CD4-positive, alpha-beta T cell treated with Interleukin-10 for 1 hour (primary cell): ENCODE measurements at regions not wholly inside any gene's neighbourhood (a gene's known extent, or its start where the extent isn't known, plus 50 kb on each side); places are given as distances from the start of the nearest gene placed in this dataset.

Experiments used
- DNase-seq: peaks from one replicate; pipeline ENCODE4 v3.0.0-alpha.2; 2020

DNA sequence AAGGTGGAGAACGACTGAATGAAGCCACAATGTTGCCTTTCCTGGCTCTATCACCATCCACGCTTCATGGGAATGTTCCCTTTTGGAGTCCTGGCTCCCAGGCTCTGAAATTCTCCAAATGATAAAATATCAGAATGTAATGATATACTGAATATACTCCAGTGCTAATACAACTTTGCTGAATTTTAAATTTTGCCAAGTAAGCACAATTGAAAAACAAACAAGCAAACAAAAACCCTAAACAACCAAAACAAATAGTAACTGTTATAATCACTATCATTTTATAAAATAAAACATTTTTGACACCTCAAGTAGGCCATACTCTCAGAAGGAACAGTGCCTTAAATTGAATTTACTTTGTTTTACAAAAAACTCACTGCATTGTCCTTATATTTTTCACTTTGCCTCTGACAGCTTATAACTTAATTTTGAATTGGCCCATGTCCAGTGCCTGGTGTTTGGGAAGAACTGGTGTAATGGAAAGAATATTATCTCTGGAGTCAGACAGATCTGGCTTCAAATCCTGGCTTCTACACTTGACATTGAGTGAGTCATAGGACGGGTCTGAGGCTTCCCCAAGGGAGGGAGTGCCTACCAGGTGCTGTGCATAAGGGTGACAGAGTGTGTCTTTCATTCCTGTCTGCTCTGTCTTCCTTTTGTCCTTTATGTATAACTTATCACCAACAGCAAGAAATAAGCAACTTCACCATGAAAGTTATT lies 698.3 kb downstream of the EPM2A start:
- no peak for DNase-seq

DNA sequence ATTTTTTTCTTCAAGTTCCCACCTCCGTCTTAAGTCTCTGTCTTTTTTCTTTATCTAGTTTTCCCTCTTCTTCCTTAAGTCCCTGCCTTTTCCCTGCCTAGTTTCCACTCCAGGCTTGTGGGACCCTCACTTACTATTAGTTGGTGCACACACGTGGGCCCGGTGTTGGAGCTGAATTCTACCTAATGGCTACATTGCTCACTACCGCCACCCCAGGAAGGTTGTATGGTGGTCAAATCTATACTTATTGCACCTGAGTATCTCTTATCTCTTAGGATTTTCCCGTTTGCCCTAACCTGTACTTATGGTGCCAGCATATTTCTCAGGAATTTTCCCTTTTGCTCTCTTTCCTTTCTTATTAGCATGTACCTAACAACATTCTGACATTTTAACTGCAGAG lies 692.8 kb downstream of the EPM2A start:
- no peak for DNase-seq

DNA sequence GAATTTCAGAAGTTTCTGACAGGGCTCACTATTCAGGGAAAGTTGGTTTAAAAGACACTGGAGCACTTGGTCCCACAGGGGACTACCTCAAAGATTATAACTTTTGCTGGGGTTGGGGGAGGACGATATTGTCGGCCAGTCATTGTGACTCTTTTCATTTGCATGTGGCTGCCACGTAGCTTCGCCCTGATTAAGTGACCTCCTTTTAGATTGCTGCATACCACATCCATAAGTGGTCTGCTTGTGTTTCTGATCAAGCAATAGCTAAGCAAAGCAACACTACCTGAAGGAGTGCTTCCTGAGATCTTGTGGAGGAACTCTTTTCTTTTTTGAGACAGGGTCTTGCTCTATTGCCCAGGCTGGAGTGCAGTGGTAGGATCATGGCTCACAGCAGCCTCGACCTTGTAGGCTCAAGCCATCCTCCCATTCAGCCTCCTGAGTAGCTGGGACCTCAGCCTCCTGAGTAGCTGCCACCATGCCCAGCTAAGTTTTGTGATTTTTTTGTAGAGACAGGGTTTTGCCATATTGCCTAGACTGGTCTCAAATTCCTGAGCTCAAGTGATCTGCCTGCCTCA lies 691.3 kb downstream of the EPM2A start:
- DNase-seq = no peak

DNA sequence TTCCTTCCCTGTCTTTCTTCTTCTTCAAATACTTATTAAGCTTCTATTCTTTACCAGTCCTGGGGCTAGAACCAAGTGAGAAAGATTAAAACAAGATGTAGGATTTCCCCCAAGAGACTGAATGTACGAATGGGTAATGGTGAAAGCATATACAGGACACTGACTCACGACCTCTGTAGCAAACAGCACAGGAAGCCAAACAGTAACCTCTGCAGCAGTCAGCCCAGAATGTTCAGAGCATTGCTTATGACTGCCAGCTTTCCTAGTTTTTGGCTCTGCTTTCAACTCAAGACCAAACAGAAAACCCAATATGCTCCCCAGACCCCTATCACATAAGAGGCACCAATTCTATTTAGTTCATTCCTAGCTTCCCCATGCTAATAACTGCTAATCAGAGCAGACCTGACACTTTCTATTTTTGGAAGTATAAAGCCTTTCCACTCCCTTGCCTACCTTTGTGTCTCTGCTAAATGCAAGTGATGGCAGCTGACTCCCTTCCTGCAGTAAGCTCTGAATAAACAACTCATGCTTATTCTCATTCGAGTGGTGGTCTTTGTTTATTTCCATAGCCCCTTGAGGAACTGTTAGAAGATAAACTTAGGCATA lies 690.6 kb downstream of the EPM2A start:
- DNase-seq = no peak

DNA sequence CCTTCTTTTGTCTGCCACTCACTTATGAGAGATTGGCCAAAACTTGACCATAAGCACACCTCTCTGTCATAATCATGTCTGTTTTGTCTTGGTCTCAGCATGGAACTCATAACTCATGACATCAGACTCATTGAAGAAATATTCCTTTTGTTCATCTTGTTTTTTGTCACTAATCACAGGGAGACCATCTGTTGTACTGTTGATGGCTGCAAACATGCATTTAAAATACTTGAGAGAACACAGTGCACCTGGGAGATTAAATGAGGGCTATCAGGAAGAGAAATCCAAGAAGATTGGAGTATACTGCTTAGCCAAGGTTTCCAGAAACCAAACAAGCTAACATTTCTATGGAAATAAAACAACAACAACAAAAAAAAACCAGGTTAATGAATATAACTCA lies 689.7 kb downstream of the EPM2A start:
- DNase-seq = no peak

DNA sequence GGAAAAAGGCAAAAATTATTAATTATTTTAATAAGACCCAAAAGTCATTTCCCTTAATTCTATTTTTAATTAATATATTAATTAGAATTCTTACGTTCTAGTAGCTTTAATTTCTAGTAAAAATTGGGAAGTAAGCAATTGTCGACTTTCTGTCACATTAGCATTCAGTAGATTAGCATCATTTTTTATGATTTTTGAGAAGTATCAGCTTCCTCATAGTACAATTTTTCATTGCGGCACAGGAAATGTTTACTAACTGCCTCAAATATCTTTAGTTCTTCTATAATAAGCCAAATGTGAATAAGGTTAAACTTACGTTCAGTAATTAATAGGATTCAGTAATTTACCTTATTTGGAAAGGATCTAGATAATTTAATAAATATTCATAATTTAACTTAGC lies 687.4 kb downstream of the EPM2A start:
- DNase-seq = no peak

DNA sequence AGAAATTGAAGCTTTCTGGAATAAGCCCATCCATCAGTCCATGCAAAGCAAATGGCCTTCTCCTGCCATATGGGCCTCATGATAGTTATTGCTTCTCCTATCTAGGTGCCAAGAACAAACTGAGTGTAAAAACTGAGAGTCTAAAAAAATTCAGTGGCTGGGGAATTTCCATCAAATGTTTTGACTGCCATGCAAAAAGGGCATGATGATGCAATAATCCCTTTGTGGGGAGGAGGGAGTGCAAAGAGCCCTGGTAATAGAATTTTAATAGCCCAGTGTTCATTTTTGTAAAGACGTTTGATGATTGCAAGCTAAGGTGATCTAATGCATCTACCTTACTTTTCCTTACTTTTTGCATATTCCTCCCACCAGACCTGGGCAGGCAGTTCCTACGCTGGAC lies 683.7 kb downstream of the EPM2A start:
- DNase-seq = no peak

DNA sequence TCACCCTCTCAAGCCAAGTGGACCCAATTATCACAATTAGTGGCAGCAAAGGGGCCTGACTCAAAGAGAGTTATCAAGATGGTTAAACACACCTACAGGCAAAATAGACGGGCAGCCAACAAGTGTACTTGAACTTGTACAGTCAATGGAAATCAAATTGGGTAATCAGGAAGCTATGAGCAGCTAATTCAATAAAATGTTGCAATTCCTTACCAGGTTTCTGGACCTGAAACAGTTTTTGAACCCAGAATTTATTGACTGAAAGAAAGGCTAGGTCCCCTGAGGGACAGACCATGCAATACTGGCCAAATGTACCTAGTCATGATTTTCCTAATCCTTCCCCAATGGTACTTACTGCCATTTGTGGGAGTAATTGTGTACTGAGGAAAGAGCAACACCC lies 679.8 kb downstream of the EPM2A start:
- DNase-seq = no peak

DNA sequence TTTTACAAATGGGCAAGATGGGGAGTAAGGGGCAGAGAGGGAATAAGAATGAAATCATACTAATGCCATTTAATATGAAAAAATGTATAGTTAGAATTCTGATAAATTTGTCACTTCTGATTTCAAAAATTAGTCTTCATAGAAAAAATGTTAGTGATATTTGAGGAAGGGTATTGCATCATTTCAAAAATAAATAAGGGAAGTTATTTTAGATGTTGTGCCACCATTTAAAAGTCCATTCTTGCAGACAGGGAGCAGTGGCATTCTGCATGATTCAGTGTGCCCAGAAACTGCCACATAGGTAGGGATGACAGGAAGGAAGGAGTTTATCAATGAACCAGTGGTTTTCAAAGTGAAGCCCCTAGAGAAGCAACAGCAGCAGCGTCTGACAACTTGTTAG lies 674.6 kb downstream of the EPM2A start:
- DNase-seq = no peak

DNA sequence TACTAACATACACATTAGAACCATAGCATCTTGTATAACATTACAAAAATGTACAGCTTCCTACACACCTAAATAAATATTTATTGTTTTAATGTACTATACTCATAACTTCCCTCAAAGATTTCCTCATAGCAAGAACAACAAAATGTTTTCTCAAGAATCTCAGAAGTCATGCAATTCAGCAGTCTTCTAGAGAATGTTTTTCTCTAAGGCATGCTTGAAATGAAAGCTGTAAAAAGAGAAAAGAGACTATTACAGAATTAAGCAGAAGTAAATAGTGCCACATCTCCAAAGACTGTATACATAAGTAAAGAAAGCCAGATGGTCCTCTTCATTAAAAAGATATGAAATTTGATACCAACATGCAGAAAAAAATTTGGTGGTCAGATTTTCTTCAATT lies 672.2 kb downstream of the EPM2A start:
- DNase-seq = no peak

DNA sequence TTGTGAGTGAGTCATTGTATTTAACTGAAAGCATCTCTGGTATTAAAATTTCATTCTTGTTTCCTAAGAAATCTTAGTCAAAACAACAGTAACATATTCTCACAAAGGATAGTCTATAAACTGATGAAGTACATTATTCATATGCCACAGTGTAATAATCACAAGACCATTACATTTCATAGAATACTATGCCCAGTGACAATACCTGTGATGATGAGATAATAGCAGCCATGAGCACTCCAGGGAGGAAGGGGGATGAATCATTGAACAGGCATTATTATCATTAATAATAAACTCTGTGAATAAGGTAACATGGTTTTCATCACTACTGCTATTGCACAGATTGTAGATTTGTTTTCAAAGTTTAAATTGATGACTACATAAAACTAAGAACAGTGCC lies 667.9 kb downstream of the EPM2A start:
- DNase-seq = no peak

DNA sequence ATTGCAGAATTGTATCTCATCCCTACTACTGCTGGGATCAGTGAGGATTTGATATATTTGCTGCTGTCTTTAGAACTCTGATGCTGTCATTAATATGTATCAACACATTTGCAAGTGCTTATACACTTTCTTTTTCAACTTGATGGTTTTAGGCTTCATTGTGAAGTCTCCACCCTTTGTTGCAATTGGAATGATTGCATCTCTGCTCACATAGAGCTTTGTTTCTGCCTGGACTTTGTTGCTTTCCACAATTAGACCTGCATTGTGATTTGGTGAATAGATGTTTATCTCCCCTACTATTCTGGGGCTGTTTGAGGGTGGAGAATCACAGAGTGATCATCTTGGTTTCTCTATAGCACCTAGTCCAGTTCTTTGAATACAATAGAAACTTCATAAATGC lies 666.7 kb downstream of the EPM2A start:
- no peak for DNase-seq

DNA sequence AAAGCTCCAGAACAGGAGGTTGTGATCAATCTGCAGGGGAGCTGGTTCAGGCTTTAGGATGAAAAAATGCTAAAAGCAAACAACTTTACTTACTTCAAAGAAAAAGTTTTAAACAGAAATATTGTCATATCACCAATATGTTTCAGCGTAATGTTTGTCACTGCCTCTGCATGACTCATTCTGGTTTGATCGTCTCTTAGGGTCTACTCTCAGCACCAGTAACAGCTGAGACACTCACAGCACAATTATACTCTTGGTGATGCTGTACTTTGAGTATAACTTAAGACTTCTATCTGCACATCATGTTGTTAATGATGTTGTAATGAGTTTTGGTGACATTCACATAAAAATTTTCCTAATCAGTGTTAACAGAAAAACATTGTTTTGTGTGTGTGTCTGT lies 665.4 kb downstream of the EPM2A start:
- DNase-seq = no peak

DNA sequence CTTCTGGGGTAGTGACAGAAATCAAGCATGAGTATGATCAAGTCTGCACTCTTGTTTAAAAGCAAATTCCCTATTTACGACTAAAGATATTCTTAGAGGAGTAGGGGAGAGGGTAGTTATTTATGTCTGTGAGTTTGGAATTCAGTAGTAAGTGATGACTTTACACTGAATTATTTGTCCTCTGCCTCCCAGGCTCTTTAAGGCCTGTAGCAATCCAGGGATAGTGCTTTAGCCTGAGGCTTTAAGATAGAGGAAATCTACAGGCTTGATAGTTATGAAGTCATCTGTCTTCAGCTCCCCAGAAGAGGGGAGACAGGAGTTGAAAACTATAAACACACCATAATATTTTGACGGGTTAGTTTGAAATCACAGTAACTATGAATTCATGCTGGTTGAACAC lies 664.5 kb downstream of the EPM2A start:
- no peak for DNase-seq

DNA sequence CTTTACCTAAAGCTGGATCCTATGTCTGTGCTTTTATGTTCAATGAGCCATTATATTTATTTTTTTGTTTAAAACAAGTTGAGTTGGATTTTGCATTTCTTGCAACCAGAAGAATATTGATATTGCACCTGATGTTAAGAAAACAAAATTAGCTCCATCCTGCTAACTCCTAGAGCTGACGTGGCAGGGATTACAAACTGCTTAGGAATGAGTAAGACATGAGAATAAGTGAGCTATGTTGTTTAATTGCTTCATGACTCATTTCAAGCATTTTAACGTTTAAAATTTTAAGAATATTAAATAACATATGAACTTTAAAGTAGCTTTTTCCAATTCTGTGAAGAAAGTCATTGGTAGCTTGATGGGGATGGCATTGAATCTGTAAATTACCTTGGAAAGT lies 663.5 kb downstream of the EPM2A start:
- no peak for DNase-seq

DNA sequence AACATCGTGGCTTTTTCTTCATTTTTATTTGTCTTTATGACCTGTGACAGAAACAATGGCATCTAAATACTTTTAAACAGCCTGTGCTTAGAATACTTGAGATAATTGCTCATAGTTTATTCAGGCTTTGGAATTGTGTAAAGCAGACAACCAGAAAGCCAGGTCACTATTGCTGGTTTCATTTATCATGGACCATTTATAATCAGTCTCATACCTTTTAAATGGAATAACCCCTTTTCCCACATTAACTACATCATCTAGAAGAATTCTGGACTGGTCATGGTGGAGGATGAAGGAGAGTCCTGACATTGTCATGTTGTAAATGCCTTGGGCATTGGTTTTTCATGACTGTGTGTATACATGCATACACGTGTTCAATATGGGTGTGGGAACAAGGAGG lies 661.5 kb downstream of the EPM2A start:
- DNase-seq = no peak

DNA sequence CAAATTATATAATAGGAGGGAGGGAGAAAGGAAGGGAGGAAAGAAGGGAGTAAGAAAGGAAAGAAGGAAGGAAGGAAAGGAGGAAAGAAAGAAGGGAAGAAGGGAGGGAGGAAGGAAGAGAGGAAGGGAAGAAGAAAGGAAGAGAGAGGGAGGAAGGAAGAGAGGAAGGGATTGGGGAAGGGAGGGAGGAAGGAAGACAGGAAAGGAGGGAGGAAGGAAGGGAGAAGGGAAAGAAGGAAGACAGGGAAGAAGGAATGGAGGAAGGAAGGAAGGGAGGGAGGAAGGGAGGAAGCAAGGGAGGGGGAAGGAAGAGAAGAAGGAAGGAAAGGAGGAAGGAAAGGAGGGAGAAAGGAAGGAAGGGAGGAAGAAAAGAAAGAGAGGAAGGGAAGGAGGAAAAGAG lies 660.5 kb downstream of the EPM2A start:
- DNase-seq = no peak

DNA sequence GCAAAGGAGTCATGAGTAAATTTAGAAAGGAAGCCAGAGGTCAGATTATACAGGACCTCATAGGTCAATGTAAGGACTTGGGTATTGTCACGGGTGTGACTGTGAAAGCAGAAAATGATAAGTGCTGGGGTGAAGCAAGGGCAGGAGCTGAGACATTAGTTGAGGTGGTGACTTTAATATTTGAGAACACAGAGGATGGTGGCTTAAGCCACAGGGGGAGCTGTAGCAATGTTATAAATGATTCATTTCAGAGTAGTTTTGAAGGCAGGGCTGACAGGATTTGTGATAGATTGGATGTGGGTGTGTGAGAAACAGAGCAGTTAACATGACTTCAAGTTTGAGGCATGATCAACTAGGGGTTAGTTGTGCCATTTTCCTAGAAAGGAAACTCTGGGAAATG lies 659.9 kb downstream of the EPM2A start:
- no peak for DNase-seq

DNA sequence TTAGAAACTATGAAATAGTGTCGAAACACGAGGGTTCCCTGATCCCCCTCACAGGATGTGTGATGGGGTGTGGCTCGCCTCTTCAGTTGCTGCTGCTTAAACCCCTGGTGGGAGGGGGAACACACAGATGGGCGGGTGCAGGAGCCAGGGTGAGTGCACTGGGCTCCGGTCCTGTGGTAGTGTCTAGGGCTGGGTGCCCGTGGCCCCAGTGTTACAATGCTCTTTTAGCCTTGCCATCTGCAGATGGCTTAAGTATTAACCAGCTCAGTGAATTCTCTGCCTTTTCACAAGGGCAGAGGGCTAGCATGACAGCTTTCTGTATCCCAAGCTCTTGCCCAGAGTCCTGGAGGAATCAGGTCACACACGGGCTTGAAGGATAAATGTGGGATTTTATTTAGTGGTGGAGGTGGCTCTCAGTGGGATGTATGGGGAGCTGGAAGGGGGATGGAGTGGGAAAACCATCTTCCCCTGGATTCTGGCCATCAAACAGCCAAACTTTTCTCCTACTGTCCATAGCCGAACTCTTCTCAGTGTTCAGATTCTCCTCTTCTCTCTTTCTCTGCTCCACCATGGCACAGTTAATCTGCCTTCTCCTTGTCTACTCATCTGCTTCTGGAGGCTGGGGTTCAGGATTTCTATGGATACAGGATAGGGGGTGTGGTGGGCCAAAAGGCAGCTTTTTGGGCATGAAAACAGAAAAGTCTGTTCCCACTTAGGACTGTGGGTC lies 659.0 kb downstream of the EPM2A start:
- no peak for DNase-seq

DNA sequence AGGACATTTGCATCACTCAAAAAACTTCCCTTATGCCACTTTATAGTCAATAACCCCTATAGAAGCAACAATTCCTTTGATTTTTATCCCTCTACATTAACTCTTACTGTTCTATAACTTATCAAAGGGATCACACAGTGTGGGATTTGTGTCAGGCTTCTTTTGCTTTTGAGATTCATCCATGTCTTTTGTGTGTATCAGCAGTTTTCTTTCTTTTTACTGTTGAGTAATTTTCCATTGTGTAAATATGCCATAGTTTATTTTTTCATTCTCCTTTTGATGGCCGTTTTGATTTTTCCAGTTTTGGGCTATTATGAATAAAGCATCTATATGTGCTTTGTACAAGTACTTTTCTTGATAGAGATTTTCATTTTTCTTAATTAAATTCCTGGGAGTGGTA lies 657.9 kb downstream of the EPM2A start:
- no peak for DNase-seq

DNA sequence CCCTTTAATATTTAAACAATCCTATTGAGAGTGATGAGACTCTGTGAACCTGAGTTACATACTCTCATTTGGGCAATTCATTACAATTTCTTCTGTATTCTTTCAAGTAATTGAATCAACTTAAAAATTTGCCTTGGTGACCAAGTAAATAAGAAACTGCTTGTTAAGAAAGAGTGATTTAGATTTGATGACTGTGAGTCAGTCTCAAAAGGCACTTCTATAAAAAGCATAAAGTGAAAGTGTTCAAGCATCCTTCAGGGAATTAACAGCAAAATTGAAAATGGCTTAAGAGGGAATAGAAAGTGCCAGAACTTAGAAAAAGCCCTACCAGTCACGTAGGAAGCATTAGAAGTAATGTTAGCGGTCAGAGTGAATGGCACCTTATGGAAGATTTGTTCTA lies 654.7 kb downstream of the EPM2A start:
- DNase-seq = no peak

DNA sequence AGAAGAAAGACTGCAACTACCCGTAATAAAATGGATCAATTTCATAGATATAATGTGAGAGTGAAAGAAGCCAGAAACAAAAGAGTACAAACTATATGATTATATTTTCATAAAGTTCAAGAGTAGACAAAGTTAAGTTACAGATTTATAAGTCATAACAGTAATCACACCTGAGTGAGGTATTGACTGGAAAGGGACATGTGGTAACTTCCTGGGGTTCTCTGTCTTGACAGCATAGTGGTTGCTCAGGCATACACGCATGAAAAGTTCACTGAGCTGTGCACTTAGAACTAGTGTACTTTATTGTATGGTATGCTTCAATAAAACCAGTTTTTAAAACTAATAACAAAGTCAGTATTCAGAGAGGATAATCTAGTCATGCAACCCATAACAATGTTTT lies 653.6 kb downstream of the EPM2A start:
- DNase-seq = no peak

DNA sequence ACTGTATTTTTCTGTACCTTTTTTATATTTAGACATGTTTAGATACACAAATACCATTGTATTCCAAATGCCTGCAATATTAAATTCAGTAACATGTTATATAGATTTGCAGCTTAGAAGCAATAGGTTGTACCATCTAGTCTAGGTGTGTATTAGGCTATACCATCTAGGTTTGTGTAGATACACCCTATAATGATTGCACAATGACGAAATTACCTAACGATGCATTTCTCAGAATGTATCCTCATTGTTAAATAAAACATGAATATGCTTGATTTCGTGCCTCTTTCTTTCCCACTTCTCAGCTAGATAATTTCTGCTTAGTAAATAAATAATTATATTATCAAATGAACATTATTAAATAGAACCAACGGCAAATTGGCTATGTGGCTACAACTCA lies 653.0 kb downstream of the EPM2A start:
- DNase-seq = no peak

DNA sequence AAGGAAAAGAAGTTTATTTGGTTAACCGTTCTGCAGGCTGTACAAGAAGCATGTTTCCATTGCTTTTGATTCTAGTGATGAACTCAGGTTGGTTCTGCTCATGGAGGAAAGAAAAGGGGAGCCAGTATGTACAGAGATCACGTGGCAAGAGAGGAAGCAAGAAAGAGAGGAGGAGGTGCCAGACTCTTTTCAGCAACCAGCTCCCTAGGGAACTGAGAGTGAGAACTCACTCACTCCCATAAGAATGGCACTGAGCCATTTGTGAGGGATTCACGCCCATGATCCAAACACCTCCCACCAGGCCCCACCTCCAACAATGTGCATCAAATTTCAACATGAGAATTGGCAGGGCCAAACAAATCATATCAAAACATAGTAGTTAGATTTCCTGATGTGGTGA lies 649.1 kb downstream of the EPM2A start:
- DNase-seq = no peak
